ENCODE measurements at regions not wholly inside any gene's neighbourhood (a gene's known extent, or its start where the extent isn't known, plus 50 kb on each side); places are given as distances from the start of the nearest gene placed in this dataset.
A peak's percentile ranks its signal among the peaks of the same experiment; 100 is the strongest.

DNA sequence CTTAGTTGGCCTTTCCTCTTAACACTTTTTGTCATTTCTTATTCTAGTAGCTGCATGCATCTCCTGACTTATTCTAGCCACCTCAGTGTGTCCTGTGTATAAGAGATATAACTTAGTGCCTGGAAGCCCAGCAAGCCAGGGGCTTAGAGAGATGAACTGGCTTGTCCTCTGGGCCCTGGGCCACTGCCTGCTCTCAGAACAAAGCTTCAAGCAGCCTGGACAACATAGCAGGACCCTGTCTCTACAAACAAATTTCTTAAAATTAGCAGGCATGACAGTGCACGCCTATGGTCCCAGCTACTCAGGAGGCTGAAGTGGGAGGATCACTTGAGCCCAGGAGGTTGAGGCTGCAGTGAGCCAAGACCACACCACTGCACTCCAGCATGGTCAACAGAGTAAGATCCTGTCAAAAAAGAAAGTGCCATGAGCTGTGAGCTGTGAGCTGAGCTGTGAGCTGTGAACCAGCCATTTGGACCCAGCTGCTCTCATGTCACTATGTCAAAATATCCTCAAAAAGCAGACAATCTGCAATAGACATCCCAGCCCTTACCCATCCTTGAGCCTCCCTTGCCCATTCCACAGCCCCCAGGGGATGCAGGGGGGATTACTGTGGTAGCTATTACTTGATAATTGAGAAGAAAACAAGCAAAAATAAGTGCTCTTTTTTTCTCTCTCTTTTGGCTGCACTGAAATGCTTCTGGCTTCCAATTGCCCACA lies 174.5 kb downstream of the OPA1 start:
- Mint-ChIP-seq H3K9me3 (peaks cover 12% of the 10 kb centered on the region), H3K27ac (peak overlapping the region; percentile 40), H3K4me3 (no peak overlapping the region), H3K36me3 (no peaks in the 10 kb centered on the region), H3K4me1 (peaks cover 14% of the 10 kb centered on the region), H3K27me3 (ENCODE audit: low read depth) (no peaks in the 10 kb centered on the region)
- TF ChIP-seq, protein P1, sequence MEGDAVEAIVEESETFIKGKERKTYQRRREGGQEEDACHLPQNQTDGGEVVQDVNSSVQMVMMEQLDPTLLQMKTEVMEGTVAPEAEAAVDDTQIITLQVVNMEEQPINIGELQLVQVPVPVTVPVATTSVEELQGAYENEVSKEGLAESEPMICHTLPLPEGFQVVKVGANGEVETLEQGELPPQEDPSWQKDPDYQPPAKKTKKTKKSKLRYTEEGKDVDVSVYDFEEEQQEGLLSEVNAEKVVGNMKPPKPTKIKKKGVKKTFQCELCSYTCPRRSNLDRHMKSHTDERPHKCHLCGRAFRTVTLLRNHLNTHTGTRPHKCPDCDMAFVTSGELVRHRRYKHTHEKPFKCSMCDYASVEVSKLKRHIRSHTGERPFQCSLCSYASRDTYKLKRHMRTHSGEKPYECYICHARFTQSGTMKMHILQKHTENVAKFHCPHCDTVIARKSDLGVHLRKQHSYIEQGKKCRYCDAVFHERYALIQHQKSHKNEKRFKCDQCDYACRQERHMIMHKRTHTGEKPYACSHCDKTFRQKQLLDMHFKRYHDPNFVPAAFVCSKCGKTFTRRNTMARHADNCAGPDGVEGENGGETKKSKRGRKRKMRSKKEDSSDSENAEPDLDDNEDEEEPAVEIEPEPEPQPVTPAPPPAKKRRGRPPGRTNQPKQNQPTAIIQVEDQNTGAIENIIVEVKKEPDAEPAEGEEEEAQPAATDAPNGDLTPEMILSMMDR (IDR thresholded peaks at IDR 0.05; ENCODE audit: unreplicated experiment) = no peak
- DNase-seq (ENCODE audit: low spot score in 2 of 2, unreplicated experiment in 2 of 2) = no peak

- peaks cover 12% of the 10 kb centered on the region for H3K9me3 Mint-ChIP-seq
- peaks cover 17% of the 10 kb centered on the region for H3K4me1 Mint-ChIP-seq
- DNase-seq (ENCODE audit: low spot score in 2 of 2, unreplicated experiment in 2 of 2) = no peak
- H3K4me3 Mint-ChIP-seq = no peak overlapping the region
- no peaks in the 10 kb centered on the region for H3K36me3 Mint-ChIP-seq
- TF ChIP-seq, protein P1 (IDR thresholded peaks at IDR 0.05; ENCODE audit: unreplicated experiment) = no peak
- no peak overlapping the region for H3K27ac Mint-ChIP-seq
- no peaks in the 10 kb centered on the region for H3K27me3 Mint-ChIP-seq (ENCODE audit: low read depth)
Observed at GRCh38 chr3:193768070-193768394, 175.0 kb downstream of the OPA1 start.

GRCh38 chr3:193769437-193769836 lies 176.4 kb downstream of the OPA1 start:
- peaks cover 3% of the 10 kb centered on the region for H3K9me3 Mint-ChIP-seq
- DNase-seq (ENCODE audit: low spot score in 2 of 2, unreplicated experiment in 2 of 2) = no peak
- no peak overlapping the region for H3K4me3 Mint-ChIP-seq
- H3K27ac Mint-ChIP-seq = no peak overlapping the region
- H3K4me1 Mint-ChIP-seq = peaks cover 24% of the 10 kb centered on the region
- TF ChIP-seq, protein P1 (IDR thresholded peaks at IDR 0.05; ENCODE audit: unreplicated experiment) = no peak
- H3K36me3 Mint-ChIP-seq = no peaks in the 10 kb centered on the region
- H3K27me3 Mint-ChIP-seq (ENCODE audit: low read depth) = no peaks in the 10 kb centered on the region

DNA sequence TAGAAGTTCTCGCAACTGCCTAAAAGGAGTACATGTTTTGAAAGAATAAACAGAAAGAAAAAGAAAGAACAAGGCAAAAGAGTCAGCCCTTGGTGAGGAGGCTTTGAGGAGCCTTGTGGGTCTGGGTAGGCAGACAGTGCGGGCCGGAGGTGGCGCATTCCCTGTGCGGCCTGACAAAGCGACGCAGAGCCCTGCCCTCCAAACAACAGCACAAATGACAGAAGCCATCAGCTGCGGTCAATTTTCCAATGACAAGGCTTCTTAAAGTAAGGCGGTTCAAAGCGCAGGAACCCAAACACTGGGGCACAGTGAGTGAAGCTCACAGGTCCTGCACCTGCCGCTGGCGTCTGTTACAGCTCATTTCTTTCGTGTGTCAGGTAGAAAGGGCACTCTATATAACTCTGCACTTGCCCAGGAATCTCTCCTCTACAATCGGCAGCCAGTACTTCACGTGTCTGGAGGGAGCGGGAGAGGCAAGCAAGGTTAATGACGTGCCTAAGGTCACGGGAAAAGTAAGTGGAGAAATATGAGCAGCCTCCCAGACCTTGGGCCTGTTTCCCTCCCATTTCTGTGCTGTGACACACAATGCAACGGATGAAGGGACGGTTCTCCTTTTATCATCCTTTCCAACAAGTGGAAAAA lies 178.1 kb downstream of the OPA1 start:
- no peaks in the 10 kb centered on the region for H3K36me3 Mint-ChIP-seq
- DNase-seq (ENCODE audit: low spot score in 2 of 2, unreplicated experiment in 2 of 2) = no peak
- no peaks in the 10 kb centered on the region for H3K27me3 Mint-ChIP-seq (ENCODE audit: low read depth)
- H3K4me1 Mint-ChIP-seq = peaks cover 32% of the 10 kb centered on the region
- H3K9me3 Mint-ChIP-seq = no peaks in the 10 kb centered on the region
- no peak overlapping the region for H3K27ac Mint-ChIP-seq
- TF ChIP-seq, protein P1 (IDR thresholded peaks at IDR 0.05; ENCODE audit: unreplicated experiment) = no peak
- no peak overlapping the region for H3K4me3 Mint-ChIP-seq

DNA sequence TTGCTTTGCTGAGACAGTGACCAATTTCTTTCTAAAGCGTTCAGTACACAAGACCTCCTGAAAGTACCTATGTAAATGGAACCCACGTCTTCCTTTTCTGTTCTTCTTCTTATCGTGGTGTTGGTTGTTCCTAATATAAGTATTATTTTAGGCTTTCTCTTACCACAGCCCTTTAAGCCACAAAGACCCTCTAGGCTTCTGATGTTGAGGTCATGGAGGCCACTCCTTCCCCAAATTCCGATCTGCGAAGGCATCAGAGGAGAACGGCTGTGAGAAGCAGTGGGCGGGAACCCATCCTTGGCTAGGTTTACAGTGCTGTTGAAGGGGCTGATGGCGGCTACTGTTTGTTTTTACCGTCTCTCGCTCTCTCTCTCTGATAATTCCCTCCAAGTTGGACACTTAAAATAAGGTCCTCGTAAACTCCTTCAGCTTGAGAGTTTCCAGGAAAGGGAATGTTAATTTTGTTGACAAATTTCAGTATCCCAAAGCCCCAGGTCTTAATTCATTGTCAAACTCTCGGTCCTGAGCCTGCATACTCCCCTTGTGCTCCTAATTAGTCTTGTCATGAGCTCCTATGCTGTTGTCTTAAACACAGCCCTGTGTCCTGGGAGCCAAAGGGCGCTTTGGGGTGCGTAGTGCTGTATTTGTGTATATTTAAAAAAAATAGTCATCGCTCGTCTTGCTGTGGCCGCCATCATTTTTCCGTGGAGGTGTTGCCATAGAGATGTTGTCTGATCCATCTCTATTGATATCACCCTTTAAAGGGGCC lies 178.8 kb downstream of the OPA1 start:
- H3K4me1 Mint-ChIP-seq = peaks cover 38% of the 10 kb centered on the region
- H3K27me3 Mint-ChIP-seq (ENCODE audit: low read depth) = no peaks in the 10 kb centered on the region
- TF ChIP-seq, protein P1 (IDR thresholded peaks at IDR 0.05; ENCODE audit: unreplicated experiment) = no peak
- H3K36me3 Mint-ChIP-seq = no peaks in the 10 kb centered on the region
- DNase-seq (ENCODE audit: low spot score in 2 of 2, unreplicated experiment in 2 of 2) = no peak
- H3K27ac Mint-ChIP-seq = no peak overlapping the region
- H3K9me3 Mint-ChIP-seq = no peaks in the 10 kb centered on the region
- H3K4me3 Mint-ChIP-seq = no peak overlapping the region
